ENCODE measurements at regions not wholly inside any gene's neighbourhood (a gene's known extent, or its start where the extent isn't known, plus 50 kb on each side); places are given as distances from the start of the nearest gene placed in this dataset.

DNA sequence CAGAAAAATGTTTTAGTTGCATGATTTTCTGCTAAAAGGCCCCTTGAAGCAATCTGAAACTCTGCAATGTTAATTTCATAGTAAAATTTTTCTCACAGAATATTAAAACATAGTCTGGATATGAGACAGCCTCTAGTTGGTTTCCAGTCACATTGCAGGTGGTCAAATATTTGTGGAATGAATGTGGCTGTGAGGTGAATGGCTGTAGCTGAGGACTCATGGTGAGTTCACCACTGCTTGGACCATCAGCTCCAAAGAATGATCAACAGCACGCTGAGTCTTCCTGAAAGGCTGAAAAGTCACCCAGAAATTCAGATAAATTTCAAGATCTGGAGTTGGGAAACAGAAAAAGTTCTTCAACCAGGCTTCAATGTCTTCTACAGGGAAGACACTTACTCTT is 79.8 kb downstream of the MAT2B start:
- H3K27ac ChIP-seq = no peak overlapping the region
- TF ChIP-seq, protein P1, sequence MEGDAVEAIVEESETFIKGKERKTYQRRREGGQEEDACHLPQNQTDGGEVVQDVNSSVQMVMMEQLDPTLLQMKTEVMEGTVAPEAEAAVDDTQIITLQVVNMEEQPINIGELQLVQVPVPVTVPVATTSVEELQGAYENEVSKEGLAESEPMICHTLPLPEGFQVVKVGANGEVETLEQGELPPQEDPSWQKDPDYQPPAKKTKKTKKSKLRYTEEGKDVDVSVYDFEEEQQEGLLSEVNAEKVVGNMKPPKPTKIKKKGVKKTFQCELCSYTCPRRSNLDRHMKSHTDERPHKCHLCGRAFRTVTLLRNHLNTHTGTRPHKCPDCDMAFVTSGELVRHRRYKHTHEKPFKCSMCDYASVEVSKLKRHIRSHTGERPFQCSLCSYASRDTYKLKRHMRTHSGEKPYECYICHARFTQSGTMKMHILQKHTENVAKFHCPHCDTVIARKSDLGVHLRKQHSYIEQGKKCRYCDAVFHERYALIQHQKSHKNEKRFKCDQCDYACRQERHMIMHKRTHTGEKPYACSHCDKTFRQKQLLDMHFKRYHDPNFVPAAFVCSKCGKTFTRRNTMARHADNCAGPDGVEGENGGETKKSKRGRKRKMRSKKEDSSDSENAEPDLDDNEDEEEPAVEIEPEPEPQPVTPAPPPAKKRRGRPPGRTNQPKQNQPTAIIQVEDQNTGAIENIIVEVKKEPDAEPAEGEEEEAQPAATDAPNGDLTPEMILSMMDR (conservative IDR thresholded peaks at IDR 0.05) = no peak

GRCh38 chr5:163586531-163586956 is 81.1 kb downstream of the MAT2B start:
- no peak overlapping the region for H3K27ac ChIP-seq

DNA sequence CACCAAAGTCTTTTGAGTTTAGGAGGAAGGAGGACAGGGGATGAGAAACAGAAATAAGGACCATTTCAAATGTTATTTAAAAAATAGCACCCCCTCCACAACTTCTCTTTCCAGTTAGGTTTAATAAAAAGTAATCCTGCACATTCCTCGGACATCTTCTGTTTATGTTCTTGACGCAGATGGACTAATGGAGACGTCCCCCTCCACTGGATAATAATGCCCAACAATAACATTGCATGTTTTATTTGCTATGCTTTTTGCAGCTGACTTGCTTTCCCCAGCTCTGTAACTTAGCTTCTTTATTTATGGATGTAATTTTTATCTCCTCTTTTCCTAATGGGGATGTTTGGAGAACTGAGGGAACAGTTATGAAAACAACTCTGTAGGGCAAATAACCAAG is 89.5 kb downstream of the MAT2B start:
- TF ChIP-seq, protein P1 (conservative IDR thresholded peaks at IDR 0.05) = no peak
- no peak overlapping the region for H3K27ac ChIP-seq

More at GRCh38 chr5:163586531-163586956, 81.1 kb downstream of the MAT2B start:
- TF ChIP-seq, protein P1 (conservative IDR thresholded peaks at IDR 0.05) = no peak

DNA sequence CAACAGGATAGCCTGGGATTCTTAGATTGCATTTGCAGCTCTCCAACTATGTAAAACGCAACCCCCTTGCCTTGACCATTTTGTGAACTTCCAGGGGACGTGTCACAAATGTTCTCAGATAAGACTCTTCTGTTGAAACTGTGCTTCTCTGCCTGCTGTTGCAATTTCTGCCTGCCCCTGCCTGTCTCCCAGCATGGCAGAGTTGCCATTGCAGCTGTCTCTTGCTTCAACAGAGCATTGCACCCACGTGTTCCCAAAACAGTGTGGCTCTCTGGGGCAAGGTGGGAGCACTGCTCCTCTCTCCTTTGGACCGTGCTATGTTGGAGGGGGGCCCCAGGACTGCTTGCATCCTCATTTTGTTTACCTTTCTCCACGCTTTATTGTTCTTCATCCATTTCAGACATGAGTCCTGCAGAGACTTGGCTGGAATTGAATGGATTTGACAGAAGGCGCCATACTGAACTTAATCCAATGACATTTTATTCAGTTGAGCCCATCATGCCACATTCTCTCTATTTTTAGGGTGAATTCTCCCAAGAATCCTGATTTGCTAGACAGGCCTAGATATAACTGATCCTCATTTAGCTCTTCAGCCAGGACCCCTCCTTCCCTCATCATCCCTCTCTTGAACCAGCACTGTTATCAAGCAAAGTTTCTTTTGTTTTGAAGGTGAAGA is 90.7 kb downstream of the MAT2B start:
- TF ChIP-seq, protein P1 (conservative IDR thresholded peaks at IDR 0.05) = no peak

GRCh38 chr5:163596608-163597315 is 91.3 kb downstream of the MAT2B start:
- TF ChIP-seq, protein P1 (conservative IDR thresholded peaks at IDR 0.05) = no peak
- no peak overlapping the region for H3K27ac ChIP-seq

More for the DNA sequence above, 90.7 kb downstream of the MAT2B start:
- no peak overlapping the region for H3K27ac ChIP-seq

DNA sequence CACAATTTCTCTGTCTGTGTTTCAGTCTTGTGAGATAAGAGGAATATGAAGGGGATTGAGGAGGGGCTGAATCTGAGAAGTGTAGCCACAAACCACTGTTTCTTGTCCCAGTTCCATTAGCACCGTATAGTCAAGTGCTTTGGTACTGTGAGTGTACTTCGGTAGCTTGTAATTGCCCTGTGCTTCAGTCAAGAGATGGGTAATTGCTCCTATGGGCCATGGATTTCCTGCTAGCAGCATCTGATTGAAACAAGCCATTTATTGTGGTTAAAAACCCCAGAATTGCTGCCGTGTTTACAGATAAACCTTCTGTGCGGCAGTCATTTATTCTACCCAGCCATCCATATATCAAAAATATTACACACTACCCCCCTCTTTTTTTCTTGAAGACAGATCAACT is 98.6 kb downstream of the MAT2B start:
- TF ChIP-seq, protein P1 (conservative IDR thresholded peaks at IDR 0.05) = no peak
- H3K27ac ChIP-seq = no peak overlapping the region

DNA sequence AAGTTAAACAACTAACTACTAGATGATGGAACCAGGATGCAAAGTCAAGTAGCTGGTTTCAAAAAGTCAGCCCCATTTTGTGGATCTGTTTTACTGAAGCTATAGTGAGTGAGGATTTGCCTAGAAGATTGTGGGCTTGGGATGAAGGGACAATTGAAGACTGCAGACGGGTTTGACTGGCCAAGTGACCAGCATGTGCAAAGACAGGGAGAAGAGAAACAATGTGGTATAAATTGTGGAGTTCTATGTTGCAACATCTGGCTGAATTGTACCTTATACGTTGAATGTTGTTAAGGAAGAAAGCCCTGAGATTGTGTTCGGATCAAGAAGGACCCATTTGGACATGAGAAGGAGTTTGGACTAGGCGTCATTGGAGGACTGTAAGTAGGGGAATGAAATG is 101.8 kb downstream of the MAT2B start:
- TF ChIP-seq, protein P1 (conservative IDR thresholded peaks at IDR 0.05) = no peak

More for the DNA sequence above, 101.8 kb downstream of the MAT2B start:
- no peak overlapping the region for H3K27ac ChIP-seq
